NCI-H2196 treated with DMSO at 0.1 percent for 48 hours (cell line): ENCODE measurements at regions not wholly inside any gene's neighbourhood (a gene's known extent, or its start where the extent isn't known, plus 50 kb on each side); places are given as distances from the start of the nearest gene placed in this dataset.
A peak's percentile ranks its signal among the peaks of the same experiment; 100 is the strongest.

Experiments
- DNase-seq: peaks from one replicate; lab custom pipeline; 2025; ENCODE audit not compliant: unreplicated experiment; lab: John Stamatoyannopoulos, UW

DNA sequence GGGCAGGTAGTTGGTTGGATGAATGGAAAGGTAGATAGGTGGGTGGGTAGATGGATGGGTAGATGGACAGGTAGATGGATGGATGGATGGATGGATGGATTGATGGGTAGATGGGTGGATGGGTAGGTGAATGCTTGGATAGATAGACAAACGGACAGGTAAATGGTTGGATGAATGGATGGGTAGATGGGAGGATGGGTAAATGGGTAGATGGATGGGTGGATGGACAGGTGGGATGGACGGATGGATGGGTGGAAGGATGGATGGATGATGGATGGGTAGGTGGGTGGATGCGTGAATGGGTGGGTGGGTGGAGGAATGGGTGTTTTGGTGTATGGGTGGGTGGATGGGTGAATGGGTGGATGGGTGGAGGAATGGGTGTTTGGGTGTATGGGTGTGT is 50.1 kb upstream of the ASAP2 start:
- no peak for DNase-seq

DNA sequence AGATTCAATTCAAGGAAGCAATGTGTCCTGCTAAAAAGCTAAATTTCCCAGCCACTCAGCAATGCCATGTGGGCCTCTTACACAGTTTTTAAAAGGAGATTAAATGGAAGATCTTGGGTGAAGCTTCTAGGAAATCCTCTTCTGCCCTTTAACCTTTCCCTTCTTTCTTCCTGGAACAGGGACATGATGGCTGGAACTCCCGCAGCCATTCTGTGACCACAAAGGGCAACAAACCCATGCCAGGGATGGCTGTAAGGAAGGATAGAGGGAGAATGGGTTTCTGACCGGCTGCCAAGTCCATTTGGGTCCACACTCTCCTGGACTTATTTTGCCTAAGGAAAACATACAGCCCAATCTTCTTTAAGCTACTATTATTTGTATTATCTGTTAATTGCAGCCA is 52.6 kb upstream of the ASAP2 start:
- DNase-seq = no peak

DNA sequence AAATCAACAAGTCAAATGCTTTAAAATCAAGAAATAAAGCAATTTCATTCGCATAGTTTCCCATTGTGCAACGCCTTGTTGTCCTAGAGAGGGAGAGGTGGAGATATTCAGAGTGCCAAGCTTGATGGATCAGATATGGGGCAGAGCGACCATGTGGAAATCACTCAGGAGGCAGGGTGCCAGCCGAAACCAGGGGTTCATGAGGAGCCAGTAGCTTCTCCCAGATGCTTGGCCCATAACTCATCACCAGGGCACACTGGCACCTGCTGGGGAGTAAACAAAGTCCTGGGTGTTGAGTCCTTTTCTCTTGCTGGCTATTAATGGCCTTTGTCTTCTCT is 53.0 kb upstream of the ASAP2 start:
- no peak for DNase-seq

DNA sequence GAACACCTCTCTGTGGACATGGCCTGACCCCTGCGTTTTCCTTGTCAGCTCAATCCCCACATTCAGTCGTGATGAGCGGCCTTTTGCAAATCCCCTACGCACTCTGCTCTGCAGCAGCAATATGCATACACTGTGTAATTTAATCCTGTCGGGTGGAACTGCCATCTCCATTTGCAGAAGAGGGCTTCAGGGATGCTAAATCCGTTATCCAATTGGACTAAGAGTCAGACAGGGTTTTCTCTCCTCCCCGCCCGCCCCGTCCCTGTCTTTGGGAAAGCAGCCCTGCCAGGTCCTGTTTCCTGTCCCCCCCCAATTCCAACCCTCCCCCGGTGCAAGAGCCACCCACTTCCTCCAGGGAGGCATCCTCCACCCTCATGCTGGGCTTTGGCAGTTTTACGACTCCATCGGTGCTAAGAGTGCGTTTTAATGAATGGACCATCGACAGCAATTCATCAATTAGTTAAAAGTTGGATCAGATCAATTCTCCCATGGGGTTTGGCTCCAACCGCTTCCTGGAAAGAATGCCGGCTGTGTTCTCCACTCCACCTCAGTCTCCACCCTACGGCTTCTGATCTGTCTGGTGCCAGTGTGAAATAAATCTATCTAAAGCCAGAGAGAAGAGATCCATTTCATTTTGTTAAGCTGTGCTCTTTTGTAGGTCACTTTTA is 53.5 kb upstream of the ASAP2 start:
- DNase-seq = no peak

DNA sequence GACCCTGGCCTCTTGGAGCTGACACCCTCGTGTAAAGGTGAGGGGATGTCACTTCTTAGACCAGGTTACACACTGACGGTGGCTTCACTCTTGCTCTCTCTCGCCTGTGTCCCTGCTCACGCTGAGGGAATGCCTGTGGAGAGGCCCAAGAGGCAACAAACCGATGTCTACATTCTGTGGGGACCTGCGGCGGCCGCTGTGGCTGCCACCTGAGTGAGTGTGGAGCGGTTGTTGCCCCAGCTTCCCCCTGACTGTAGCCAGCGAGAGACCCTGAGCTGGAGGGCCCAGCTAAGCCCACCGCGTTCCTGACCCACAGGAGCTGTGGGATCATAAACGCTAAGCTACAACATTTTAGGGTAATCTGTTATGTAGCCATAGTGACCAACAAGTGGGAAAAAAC is 55.7 kb upstream of the ASAP2 start:
- DNase-seq = no peak

DNA sequence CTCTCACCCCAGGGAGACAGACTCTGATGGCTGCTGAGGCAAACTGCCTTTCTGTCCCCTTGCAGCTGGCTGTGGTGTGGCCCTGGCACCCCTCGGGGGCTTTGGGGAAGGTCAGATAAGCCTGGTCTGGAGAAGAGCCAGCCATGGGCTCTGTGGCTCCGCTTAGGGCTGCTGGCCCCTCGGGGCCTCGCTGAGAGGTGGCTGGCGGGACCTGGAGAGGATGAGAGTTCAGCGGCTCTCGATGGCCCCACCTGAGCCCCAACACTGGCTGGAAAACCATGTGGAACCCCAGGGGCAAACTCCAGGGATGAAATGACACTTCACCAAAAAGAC is 56.1 kb upstream of the ASAP2 start:
- DNase-seq = no peak

DNA sequence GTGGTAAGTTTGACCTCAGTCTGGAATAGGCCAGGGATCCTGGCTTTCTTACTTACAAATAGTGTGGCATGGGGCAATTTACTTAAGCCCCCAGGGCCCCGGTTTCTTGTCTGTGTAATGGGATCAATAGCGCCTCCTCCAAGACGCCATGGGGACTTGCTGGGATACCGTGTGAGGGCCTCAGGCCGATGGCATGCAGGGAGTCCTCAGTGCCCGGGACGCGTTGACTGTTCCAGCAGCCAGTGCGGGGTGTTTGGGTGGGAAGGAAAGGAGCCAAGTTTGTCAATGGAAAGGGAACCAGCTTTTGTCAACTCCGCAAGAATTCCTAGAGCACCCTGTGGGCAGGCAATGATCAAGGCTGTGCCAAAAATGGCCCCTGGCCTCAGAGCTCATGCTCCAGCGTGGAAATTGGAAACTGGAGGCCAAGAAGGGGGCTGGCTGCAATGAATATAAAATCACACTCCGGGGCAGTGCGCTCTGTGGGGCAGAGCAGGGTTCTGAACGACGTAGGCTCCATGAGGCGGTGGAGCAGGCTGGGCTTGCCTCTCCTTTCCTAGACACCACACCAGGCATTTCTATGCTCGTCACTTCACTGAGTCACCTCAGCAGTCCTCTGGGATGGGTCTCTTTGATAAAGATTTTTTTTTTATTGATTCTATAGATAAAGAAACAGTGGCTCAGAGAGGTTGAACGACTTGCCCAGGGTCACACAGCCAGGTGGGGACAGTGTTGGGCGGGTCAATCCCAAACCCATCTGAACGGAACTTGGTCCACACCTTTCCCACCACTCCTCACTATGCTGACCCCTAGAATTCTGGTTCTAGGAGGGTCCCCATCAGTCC is 56.7 kb upstream of the ASAP2 start:
- no peak for DNase-seq

DNA sequence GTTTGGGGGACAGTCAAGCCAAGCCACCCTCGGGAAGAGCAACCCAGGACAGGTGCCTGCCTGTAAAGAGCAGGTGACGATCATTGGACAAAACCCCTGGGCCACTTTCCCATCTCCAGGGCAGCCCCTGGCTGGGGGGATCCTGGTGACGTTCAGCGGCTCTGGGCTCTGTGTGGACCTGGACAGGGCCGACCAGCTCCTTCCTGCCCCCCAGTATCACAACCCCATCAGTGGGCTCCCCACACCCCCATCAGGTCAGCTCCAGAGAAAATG is 57.3 kb upstream of the ASAP2 start:
- no peak for DNase-seq

DNA sequence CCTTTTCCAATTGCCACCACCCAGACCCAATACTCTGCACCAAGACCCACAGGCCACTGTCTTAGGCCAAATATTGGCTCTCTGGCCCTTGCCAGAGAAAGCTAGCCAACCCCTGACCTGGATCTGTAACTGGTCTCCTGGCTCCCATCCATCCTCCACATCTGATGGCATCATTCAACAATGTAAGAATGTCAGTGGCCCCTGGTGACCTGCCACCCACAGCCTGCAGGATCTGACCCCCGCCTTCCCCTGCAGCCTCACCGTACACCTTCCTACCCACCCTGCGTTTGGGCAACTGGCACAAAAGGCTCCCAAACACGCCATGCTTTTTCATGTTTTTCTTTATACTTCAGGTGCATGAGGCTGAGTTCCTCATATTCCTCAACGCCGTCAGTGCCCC is 60.0 kb upstream of the ASAP2 start:
- DNase-seq = no peak

DNA sequence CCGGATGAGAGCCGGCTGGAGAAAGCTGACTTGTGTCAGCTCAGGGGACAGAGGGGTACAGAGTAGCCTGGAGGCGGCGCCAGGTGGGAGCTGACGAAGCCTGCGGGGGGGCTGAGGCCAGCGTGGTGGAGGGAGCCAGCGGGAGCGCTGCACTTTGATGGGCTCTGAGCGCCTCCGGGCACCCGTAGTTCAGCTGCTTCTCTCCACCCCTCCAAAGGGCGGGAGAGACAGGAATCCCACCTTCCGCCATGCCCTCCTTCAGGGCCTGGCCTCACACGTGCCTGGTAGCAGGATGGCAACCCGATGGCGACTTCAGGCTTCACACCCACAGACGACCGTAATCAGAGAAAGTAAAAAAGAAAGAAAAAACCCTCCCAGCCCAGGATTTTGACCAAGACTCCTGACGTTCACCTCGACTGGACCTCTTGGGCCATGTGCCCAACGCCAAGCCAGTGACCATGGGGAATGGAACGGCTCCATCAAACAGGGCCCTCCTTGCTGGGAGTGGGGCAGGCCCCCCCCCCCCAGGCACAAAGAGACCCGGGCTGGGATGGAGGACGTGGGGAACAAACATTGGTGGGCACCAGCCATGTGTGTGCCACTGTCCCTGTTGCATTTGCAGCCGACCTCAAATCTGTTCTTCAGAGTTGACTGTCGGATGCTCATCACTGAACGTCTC is 60.7 kb upstream of the ASAP2 start:
- no peak for DNase-seq

DNA sequence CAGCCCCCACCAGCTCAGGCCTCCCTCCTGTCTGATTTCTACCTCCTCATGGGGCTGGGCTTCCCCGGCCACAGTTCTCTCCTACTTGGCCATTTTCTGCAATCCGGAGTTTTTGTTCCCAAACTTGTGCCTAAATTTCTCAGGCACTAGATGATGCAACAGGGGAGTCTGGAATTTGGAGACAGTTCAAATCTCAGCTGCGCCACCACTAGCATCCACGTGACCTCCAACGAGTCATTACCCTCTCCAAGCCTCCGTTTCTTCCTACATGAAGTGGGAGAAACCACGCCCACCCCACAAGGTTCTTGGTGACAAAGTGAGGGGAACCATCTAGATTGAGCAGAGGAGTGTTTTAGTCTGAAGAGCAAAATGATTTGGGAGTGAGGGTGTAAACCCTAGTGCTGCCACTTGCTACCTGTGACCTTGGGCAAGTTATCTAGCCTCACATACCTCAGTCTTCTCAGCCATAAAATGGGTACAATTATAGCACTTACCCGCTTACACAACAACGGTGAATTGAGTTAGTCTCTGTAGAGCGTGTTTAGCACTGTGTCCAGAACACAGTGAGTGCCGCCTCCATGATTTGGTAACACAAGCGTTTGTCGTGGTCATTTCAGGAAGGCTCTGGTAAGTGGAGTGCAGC is 61.4 kb upstream of the ASAP2 start:
- DNase-seq = no peak

DNA sequence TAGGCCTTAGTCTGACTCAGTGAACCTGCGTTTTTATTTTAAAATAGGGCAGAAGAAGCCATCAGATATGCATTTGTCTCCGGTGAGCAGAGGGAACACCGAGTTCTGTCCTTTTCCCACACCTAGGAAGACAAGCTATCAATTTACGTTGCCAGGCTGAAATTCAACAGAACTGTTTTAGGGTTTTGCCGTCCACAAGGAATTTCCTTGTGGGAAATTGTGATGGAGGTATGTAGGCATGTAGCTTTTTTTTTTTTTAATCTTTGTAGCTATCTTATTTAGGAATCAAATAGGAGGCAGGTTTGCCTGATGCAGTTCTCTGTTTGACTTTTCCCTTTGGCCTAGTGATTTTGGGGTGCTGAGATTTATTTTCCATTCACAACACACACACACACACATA is 62.0 kb upstream of the ASAP2 start:
- no peak for DNase-seq

DNA sequence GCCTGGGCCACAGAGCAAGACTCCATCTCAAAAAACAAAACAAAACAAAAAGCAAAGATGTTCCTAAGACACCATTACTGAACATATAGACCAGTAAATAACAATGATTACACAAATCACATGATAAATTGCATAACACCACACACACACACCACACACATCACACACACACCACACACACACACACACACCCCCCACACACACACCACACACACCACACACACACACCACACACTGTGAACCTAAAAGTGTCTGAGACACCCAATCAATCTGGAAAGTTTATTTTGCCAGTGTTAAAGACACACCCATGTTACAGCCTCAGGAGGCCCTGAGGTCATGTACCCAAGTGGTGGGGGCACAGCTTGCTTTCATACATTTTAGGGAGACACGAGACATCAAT is 62.6 kb upstream of the ASAP2 start:
- DNase-seq = no peak

DNA sequence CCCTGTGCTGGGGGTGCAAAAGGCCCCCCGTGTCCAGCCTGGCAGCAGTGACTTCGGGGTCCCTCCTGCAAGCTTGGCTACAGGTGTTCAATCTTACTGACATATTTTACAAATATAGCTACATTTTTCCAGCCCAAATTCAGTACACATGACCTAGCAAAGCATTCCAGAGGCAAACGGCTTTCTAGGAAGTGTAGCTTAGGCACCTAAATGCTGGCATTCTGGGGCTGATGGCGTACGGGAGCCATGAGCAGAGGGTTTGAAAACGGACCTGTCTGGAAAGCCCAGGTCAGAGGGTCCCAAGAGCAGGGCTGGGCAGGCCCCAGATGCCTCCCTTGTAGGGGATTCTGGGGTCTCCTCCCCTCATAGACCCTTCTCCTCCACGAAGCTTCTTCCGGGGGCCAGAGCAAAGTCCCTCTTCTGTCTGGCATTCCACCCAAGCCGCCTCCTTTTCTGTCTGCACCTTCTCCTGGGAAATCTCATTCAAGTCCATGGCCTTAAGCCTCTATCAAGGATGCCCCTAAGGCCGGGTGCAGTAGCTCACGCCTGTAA is 63.3 kb upstream of the ASAP2 start:
- DNase-seq = no peak

DNA sequence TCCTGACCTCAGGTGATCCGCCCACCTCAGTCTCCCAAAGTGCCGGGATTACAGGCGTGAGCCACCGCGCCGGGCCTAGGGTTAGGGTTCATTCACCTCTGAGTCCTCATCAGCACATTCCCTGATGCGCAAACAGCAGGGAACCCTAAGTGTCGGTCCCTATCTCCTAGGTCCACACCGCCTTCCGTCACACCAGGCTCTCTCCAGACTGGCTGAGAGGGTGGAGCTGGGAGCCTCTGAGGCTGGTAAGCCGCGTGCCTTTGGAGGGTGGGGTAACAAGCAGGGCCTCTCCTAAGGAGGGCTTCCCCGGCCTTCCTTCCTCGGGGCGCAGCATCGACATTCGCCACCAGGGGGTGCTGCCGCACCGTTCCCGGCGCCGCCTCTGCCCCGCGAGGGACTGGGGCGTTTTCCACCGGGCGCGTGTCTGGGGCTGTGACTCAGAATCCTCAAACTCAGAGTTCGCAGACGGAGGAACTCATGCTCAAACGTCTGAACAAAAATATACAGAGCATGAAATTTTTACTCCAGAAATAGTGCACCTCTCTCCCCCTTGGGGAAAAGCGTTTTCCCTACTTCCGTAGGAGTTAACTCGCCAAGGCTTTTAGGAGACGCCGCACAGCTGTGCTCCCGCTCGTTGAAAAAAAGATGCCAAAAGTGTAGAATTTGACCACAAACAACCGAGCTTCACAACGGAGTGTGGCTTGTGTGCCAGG is 63.9 kb upstream of the ASAP2 start:
- DNase-seq = peak; percentile 20

DNA sequence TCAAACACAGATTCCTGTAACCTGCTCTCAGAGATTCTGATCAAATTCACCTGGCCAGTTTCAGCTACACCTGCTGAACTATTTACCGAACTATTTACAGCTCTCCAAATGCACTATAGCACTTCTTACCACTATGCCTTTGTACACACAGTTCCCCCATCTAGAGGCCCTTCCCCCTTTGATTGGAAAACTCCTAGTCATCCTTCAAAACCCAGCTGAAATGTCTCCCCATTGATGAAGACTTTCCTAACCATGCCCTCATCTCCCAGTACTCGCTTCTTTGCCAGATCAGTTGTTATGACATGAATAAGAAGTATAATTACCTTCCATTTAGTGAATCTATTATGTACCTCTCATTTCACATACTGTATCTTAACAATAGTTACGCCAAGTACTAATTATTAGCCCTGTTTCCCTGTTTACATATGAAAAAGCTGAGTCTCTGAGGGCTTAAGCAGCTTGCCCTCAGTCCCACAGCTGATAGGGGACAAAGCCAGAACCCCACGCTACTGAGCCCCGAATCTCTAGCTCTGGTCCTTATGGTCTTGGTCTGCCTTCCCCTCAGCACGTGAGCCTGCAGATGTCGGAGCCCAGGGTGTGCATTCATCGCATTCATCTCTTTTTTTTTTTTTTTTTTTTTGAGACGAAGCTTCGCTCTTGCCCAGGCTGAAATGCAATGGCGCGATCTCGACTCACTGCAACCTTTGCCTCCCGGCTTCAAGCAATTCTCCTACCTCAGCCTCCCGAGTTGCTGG is 64.7 kb upstream of the ASAP2 start:
- DNase-seq = no peak

DNA sequence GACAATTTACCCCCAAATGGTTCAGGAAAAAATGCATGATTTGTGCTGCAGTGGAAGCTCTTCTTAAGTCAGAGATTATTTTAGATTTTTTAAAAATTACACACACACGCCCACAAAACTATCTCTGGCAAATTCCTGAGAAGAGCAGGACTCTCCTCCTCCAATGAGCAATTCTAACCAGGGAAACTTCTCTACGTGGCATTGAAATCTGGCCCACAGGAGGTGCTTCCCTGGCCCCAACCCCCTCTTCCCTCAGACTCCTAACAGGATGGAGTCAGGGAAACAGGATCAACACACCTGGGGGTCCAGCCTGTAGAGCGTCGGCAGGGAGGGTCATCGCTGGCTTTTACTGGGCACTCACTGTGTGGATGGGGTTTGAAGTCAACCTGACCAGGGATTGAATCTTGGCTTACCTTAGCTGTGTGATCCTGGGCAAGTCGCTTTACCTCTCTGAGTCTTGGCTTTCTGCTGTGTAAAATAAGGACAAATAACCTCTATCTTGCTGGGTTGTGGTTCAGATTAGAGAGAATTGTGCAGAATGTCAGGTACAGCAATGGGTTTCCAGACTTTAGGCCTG is 65.4 kb upstream of the ASAP2 start:
- DNase-seq = no peak

DNA sequence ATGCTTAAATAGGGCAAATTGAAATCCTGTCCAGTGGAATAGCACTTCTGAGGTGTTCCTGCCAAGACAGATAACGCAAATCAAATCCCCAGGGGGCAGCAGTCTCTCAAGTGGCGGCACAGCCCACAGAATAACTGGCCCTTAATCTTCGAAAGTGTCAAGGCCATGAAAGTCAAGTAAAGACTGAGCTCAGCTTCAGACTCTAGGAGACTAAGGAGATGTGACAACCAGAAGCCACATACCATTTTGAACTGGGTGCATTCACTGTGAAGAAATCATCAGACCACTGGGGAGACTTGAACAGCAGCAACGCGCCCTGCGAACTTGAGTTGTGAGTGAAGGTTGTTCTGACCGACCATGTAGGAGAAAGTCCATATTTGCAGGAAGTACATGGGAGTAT is 66.0 kb upstream of the ASAP2 start:
- DNase-seq = no peak

DNA sequence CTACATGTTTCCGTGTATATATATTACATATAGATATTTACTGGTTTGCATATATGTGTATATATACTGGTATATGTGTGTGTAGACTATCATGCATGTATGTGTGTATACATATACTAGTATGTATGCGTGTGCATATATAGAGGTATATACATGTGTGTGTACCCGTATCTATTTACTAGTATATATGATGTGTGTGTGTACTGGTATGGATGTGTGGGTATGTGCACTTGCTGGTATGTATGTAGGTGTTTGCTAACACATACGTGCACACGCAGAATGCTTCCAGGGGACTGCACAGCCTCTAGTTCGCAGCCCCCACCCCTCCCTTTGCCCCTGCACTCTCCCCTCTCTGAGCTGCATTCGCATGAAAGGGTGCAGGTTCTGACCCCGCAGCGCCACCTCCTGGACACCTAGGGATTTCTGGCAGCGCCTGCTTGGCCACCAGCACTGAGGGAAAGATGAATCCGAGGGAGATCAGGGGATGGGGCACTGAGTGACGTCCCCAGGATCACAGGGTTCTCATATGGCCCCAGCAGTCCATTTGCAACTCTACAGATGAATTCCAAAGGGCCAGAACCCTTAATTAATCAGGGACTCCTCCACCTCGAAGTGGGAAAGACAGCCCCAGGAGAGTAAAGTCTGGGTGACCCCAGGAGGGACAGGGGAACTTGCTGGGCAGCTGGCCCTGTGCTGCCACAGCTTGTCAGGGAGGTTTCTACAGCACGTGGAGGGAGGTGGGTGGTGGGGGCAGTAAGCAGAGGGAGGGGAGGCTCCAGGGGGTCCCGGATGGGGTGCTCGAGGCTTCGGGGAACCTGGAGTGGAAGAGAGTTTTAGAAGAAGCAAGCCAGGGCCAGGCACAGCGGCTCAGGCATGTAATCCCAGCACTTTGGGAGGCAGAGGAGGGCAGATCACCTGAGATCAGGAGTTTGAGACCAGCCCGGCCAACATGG is 66.8 kb upstream of the ASAP2 start:
- DNase-seq = peak; percentile 28
